ENCODE measurements at regions not wholly inside any gene's neighbourhood (a gene's known extent, or its start where the extent isn't known, plus 50 kb on each side); places are given as distances from the start of the nearest gene placed in this dataset.

DNA sequence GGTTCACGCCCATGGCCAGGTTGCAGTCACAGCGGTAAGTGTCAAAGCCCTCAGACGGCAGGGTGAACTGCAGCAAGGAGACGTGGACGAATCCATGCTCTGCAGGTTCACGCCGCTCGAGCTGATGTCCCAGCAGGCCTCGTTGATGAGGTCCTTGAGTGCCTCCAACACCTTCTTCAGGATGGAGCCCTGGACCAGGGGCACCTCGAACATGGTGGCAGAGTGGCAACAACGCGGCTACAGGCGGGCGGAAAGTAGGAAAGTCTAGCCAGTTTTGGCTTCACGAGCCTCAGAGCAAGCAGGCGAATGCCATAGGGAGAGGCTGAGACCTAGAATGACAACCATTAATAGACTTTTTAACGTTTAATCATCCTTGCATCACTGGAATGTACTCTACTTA is 485.9 kb downstream of the ZNF674 start:
- H3K4me1 Mint-ChIP-seq (ENCODE audit: unreplicated experiment), result no peaks in the 10 kb centered on the region
- no peak overlapping the region for H3K27ac Mint-ChIP-seq (ENCODE audit: unreplicated experiment)
- no peak for DNase-seq (ENCODE audit: extremely low spot score, unreplicated experiment)
- peaks cover 20% of the 10 kb centered on the region for H3K27me3 Mint-ChIP-seq (ENCODE audit: unreplicated experiment)
- TF ChIP-seq CTCF (IDR thresholded peaks at IDR 0.05), result no peak
- H3K9me3 Mint-ChIP-seq (ENCODE audit: unreplicated experiment), result peaks cover 24% of the 10 kb centered on the region
- H3K4me3 Mint-ChIP-seq (ENCODE audit: unreplicated experiment), result no peak overlapping the region
- H3K36me3 Mint-ChIP-seq (ENCODE audit: unreplicated experiment), result no peaks in the 10 kb centered on the region

GRCh38 chrX:46044486-46044885 is 500.7 kb downstream of the ZNF674 start:
- no peak for DNase-seq (ENCODE audit: extremely low spot score, unreplicated experiment)
- H3K4me3 Mint-ChIP-seq (ENCODE audit: unreplicated experiment), result no peak overlapping the region
- no peaks in the 10 kb centered on the region for H3K4me1 Mint-ChIP-seq (ENCODE audit: unreplicated experiment)
- no peaks in the 10 kb centered on the region for H3K36me3 Mint-ChIP-seq (ENCODE audit: unreplicated experiment)
- TF ChIP-seq CTCF (IDR thresholded peaks at IDR 0.05), result no peak
- peaks cover 4% of the 10 kb centered on the region for H3K27me3 Mint-ChIP-seq (ENCODE audit: unreplicated experiment)
- H3K27ac Mint-ChIP-seq (ENCODE audit: unreplicated experiment), result no peak overlapping the region
- peaks cover 39% of the 10 kb centered on the region for H3K9me3 Mint-ChIP-seq (ENCODE audit: unreplicated experiment)

DNA sequence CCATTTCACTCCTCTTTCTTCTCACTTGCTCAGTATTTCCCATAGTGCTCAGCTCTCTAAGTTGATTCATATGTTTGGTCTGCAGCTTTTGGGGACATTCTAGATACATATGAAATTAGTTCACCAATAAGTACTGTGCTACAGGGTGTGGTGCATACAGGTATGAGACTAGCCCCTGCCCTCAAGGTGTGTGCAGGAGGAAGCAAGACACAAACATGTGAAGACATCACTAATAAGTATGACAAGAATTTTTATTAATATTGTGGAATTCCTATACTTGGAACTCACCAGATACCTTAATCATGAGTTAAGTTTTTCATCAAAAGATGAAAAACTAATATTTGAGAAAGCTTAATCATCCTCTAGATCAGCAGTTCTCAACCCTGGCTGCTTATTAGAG is 505.2 kb downstream of the ZNF674 start:
- no peak overlapping the region for H3K4me3 Mint-ChIP-seq (ENCODE audit: unreplicated experiment)
- no peaks in the 10 kb centered on the region for H3K27me3 Mint-ChIP-seq (ENCODE audit: unreplicated experiment)
- H3K36me3 Mint-ChIP-seq (ENCODE audit: unreplicated experiment), result no peaks in the 10 kb centered on the region
- TF ChIP-seq CTCF (IDR thresholded peaks at IDR 0.05), result no peak
- no peak for DNase-seq (ENCODE audit: extremely low spot score, unreplicated experiment)
- no peaks in the 10 kb centered on the region for H3K4me1 Mint-ChIP-seq (ENCODE audit: unreplicated experiment)
- peaks cover 15% of the 10 kb centered on the region for H3K9me3 Mint-ChIP-seq (ENCODE audit: unreplicated experiment)
- H3K27ac Mint-ChIP-seq (ENCODE audit: unreplicated experiment), result no peak overlapping the region

DNA sequence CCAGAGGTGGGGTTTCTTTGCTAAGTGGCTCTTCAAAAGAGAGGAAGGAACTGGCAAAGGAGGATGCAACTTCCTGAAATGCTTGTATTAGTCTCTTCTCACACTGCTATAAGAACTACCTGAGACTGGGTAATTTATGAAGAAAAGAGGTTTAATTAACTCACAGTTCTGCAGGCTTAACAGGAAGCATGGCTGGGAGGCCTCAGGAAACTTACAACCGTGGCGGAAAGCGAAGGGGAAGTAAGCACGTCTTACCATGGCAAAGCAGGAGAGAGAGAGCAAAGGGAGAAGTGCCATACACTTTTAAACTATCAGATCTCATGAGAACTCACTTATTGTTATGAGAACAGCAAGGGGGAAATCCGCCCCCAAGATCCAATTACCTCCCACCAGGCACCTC is 505.7 kb downstream of the ZNF674 start:
- Mint-ChIP-seq H3K4me1 (ENCODE audit: unreplicated experiment) (no peaks in the 10 kb centered on the region), H3K27ac (ENCODE audit: unreplicated experiment) (no peak overlapping the region), H3K9me3 (ENCODE audit: unreplicated experiment) (peaks cover 15% of the 10 kb centered on the region), H3K27me3 (ENCODE audit: unreplicated experiment) (no peaks in the 10 kb centered on the region), H3K36me3 (ENCODE audit: unreplicated experiment) (no peaks in the 10 kb centered on the region), H3K4me3 (ENCODE audit: unreplicated experiment) (no peak overlapping the region)
- TF ChIP-seq CTCF (IDR thresholded peaks at IDR 0.05), result no peak
- DNase-seq (ENCODE audit: extremely low spot score, unreplicated experiment), result no peak

- Mint-ChIP-seq H3K4me3 (ENCODE audit: unreplicated experiment) (no peak overlapping the region), H3K36me3 (ENCODE audit: unreplicated experiment) (no peaks in the 10 kb centered on the region), H3K27me3 (ENCODE audit: unreplicated experiment) (peaks cover 2% of the 10 kb centered on the region), H3K4me1 (ENCODE audit: unreplicated experiment) (no peaks in the 10 kb centered on the region), H3K27ac (ENCODE audit: unreplicated experiment) (no peak overlapping the region), H3K9me3 (ENCODE audit: unreplicated experiment) (peaks cover 13% of the 10 kb centered on the region)
- TF ChIP-seq CTCF (IDR thresholded peaks at IDR 0.05), result no peak
- no peak for DNase-seq (ENCODE audit: extremely low spot score, unreplicated experiment)
Observed at GRCh38 chrX:46036508-46036907, 508.7 kb downstream of the ZNF674 start.
